Esophagus squamous epithelium (tissue), 4 donors: ENCODE measurements at regions not wholly inside any gene's neighbourhood (a gene's known extent, or its start where the extent isn't known, plus 50 kb on each side); places are given as distances from the start of the nearest gene placed in this dataset.

Source experiments
- CTCF ChIP-seq, 6 experiments: fragments of 450-650 bp in 4 of 6; fragments of 200-600 bp in 2 of 6; sonication (generic) in 2 of 6; IDR thresholded peaks; one replicate each; pipeline ENCODE4 v1.5.1; 2016 to 2019; ENCODE audit warnings: antibody characterized with exemption in 6 of 6, mild to moderate bottlenecking in 4 of 6, moderate library complexity in 4 of 6
- POLR2A ChIP-seq, 4 donors: fragments of 450-650 bp; IDR thresholded peaks; one replicate each; pipeline ENCODE4 v1.6.1; 2017; ENCODE audit warnings: antibody characterized with exemption in 4 of 4, mild to moderate bottlenecking in 4 of 4, moderate library complexity in 3 of 4

- no peak for TF ChIP-seq CTCF (IDR thresholded peaks at IDR 0.05)
- TF ChIP-seq POLR2A (IDR thresholded peaks at IDR 0.05), result no peak
Observed at GRCh38 chr7:130989101-130989795, 255.2 kb upstream of the KLF14 start.
